GM12873 (cell line): ENCODE measurements at regions not wholly inside any gene's neighbourhood (a gene's known extent, or its start where the extent isn't known, plus 50 kb on each side); places are given as distances from the start of the nearest gene placed in this dataset.

Source experiments
- TF ChIP-seq, protein P1 (sequence below): IDR thresholded peaks from 2 replicates; pipeline ENCODE4 v1.5.1; 2012; ENCODE audit warnings: low read depth, mild to moderate bottlenecking, moderate library complexity, low read length, control low read depth; ENCODE audit not compliant: insufficient read depth; ENCODE audit errors: missing control alignments

DNA sequence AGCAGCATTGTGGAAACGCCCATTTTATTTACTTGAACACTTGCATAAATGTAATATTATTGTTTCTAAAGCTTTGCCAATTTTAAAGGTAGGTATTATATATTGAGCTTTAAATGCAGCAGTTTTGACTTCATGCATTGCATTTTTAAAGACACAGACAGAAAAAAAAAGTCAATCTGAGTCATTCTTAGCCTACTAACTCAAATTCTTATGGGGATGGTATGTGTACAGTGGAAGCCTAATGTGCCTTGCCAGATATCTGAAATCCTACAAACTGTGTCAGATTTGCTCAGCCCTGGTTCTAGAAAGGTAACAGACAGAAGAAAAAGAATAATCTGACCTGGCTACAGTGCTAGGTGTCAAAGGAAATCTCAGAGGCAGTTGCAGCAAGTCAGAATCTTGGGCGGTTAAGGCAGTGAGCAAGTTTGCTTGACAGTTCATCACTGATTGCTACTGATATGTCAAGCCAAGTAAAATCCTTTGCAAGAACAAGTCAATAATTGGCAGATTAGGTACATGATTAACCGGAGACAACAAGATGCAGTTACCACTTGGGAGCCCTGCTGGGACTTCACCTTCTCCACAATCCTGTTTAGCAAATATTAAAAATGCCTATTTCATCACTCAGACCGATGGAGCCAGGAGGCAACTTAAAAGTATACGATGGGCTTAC is 224.8 kb upstream of the WWC1 start:
- TF ChIP-seq, protein P1, sequence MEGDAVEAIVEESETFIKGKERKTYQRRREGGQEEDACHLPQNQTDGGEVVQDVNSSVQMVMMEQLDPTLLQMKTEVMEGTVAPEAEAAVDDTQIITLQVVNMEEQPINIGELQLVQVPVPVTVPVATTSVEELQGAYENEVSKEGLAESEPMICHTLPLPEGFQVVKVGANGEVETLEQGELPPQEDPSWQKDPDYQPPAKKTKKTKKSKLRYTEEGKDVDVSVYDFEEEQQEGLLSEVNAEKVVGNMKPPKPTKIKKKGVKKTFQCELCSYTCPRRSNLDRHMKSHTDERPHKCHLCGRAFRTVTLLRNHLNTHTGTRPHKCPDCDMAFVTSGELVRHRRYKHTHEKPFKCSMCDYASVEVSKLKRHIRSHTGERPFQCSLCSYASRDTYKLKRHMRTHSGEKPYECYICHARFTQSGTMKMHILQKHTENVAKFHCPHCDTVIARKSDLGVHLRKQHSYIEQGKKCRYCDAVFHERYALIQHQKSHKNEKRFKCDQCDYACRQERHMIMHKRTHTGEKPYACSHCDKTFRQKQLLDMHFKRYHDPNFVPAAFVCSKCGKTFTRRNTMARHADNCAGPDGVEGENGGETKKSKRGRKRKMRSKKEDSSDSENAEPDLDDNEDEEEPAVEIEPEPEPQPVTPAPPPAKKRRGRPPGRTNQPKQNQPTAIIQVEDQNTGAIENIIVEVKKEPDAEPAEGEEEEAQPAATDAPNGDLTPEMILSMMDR, result no peak

DNA sequence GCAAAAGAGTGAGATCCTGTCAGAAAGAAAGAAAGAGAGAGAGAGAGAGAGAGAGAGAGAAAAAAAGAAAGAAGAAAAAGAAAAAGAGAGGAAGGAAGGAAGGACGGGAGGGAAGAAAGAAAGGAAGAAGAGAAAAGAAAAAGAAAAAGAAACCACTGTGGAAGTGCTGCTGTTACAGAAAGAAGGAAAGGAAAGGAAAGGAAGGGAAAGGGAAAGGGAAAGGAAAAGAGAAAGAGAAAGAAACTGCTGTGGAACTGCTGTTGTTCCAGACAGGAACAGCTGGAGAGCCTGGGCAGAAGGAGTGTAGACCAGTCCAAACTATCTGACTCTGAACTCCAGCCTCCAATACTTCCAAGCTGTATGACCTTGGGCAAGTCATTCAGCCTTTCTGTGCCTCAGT is 220.7 kb upstream of the WWC1 start:
- TF ChIP-seq, protein P1, result no peak

DNA sequence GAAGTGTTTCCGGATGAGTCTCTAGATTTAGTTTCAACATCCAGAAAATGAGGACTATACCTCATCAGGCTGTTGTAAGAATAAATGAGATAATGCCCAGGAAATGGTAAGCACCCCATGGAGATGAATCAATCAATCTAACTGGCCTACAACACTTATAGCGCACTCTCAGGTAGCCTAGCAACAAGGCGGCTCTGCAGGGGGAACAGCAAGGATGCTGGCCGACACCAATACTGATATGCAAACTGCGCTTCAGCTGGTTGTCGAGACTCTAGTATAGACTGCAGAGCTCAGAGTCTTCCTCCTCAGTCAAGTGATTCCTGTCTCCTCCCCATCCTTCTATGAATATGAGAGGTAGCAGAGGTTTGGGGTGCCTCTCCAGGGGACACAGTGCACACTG is 218.8 kb upstream of the WWC1 start:
- TF ChIP-seq, protein P1, result no peak

DNA sequence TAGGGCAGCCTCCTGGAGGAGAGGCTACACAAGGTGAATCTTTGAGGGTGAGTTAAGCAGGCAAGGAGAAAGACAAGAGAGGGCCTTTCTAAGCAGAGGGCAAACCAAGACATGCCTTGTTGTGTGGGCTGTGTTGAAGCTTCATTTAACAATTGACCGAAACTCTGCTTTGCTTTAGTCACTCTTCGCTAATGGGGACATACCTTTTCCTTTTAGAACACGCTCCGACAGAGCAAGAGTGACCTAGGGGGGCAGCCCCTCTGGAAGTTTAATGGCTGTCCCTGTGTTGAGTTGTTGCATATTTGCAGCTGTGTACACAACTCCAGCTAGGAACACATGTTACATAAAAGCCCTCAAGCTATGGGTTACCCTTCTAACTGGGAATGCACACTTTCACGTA is 218.1 kb upstream of the WWC1 start:
- TF ChIP-seq, protein P1, result no peak

DNA sequence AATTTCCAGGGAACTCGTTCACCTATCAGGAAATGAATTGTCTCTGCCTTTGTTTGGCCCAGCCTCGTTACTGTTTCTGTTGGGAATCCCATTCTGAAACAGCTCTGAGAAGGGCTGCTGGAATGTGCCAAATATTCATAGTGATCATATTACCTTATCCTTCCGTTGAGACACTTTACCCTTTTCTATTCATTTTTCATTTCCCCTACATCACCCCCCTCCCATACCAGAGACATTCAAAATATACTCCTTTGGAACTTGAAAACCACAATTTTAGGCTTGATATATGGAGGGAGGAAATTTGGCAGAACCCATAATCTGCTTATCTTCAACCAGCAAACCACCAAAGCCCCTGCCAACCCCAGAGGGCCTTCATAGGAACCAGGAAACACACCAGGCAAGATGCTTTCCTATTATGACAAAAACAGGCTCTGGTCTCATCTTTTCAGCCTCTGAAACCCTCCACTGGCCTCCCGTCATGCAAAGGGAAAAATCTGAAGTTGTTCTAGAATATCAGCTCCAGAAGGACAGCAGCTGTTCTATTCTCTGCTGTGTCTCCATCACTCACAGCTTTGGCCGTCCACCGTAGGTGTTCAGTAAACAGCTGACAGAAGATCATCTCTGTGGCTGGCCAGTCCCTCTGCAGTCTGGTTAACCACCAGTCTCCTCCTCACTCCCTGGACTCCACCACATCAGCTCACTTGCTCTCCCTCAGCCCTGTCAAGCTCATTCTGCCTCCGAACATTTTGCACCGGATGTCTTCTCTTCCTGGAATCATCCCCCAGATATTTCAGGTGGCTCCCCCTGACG is 217.2 kb upstream of the WWC1 start:
- TF ChIP-seq, protein P1, result no peak

DNA sequence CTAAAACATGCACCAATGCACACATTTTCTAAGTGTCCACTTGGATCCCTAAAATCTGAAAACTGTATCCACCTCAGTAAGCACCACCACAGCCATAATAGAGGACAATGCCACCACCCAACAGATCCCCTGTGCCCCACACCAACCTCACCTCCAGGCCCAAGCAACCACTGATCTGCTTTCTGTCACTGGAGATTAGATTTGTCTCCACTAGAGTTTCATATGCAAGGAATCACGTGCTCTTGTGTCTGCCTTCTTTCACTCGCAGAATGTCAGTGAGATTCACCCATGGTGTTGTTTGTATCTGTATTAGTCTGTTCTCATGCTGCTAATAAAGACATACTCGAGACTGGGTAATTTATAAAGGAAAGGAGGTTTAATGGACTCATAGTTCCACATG is 216.1 kb upstream of the WWC1 start:
- TF ChIP-seq, protein P1, result no peak

DNA sequence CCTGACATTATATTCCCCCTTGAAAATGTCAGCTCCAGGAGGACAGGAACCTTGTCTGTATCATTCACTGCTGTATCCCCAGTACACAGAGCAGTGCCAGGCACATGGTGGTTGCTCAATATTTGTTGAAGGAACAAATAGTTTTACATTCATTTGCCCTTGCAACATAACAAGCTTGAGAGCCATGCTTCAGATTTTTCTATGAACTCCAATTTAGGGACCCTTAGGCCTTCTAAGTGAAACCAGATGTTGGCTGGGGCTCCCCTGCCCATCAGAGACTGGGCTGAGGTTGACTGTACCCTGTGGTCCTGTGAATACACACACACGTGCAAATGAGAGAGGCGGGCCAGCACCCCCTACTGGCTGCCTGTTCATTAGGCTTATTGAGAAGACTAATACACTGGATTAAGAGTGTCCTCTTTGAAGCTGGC is 214.9 kb upstream of the WWC1 start:
- TF ChIP-seq, protein P1, result peak; percentile 61
